ENCODE measurements at regions not wholly inside any gene's neighbourhood (a gene's known extent, or its start where the extent isn't known, plus 50 kb on each side); places are given as distances from the start of the nearest gene placed in this dataset.

GRCh38 chr14:62006116-62006731 is 244.0 kb downstream of the SNAPC1 start:
- no peak for DNase-seq (ENCODE audit: low read depth in 2 of 3, low spot score in 1 of 3)

GRCh38 chr14:62015243-62015642 is 253.0 kb downstream of the SNAPC1 start:
- no peak for DNase-seq (ENCODE audit: low read depth in 2 of 3, low spot score in 1 of 3)

DNA sequence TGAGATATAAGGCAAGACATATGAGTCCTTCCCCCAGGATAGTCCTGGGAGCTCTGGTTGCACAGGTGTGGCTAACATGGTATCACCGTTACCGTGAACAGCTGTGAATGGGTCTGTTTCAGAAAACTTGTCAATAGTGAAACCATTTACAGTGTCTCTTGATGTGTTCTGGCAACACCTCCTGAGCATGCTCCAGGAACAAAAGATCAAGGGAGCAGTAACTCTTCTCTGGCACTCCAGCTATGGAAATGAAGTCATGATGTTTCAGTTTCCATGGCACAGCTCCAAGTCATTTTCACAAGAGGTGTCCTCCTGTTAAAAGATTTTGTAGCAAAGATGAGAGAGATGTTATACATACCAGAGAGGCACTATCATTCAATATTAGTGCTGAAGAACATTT is 253.7 kb downstream of the SNAPC1 start:
- DNase-seq (ENCODE audit: low read depth in 2 of 3, low spot score in 1 of 3), result no peak

GRCh38 chr14:62017651-62018230 is 255.5 kb downstream of the SNAPC1 start:
- no peak for DNase-seq (ENCODE audit: low read depth in 2 of 3, low spot score in 1 of 3)

GRCh38 chr14:62018606-62019005 is 256.4 kb downstream of the SNAPC1 start:
- no peak for DNase-seq (ENCODE audit: low read depth in 2 of 3, low spot score in 1 of 3)

DNA sequence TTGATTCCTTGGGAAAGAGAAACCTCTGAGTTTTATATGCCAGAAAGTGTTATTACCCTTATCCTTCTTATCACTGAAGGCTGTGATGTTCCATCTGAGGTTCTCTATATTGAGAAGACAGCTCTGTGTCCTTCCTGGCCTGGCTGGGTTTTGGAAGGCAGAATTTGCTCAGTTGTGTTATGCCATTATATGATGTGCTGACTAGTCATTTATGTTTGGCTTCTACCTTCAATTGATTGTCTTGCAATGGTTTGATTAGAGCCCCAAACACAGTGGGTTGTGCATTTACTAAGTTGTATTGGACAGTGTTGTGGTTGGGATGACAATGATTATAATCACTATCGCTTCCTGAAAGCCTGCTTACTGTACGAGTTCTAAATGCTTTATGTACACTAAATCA is 265.7 kb downstream of the SNAPC1 start:
- DNase-seq (ENCODE audit: low read depth in 2 of 3, low spot score in 1 of 3), result no peak

DNA sequence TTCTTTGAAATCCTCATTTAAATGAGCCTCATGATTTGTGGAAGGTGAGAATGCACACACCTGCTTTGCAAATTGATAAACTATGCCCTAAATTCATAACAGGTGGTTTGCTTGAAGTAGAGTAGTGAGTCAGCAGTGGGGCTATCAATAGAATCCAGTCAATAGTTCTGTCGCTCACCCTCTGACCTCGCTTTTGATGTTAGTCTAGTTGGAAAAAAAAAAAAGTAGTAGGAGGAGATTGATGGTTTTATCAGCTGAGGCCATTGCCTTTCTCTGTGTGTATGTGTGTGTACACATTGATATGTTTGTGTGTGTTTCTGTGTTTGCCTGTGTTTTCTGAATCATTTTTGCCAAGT is 267.3 kb downstream of the SNAPC1 start:
- DNase-seq (ENCODE audit: low read depth in 2 of 3, low spot score in 1 of 3), result no peak

DNA sequence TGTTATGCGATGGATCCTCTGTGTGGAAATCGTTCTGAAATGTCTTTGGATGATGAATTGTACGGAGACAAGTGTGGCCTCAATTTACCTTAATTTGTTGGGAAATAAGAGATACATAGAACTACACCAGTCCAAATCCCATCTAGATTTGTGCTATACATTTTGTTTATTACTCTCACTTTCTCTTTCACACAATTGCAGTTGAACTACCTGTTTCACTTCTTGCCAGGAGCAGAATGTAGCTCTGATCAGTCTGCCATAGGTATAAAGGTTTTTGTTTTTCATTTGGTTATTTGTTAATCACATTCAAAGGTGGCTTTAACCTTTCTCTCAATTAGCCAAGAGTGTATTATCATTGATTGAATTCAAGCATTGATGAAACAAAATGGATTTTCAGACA is 268.2 kb downstream of the SNAPC1 start:
- no peak for DNase-seq (ENCODE audit: low read depth in 2 of 3, low spot score in 1 of 3)

DNA sequence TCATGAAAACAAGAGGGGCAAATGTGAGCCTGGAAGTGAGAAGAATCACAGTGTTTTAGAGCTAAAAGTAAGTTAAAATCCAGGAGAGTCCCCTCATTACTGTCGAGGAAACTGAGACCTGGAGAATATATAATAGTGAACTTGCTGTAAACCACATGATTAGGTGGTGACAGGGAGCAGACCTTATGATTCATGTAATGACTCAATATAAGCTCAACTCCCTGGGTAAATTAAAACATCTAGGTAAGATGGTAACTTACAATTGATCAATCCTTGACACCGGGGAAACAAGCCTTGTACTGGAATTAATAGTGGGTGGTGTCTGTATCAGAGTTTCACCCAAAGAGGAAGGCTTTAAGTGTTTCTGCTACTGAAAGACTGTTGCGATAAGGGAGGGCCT is 269.3 kb downstream of the SNAPC1 start:
- no peak for DNase-seq (ENCODE audit: low read depth in 2 of 3, low spot score in 1 of 3)

DNA sequence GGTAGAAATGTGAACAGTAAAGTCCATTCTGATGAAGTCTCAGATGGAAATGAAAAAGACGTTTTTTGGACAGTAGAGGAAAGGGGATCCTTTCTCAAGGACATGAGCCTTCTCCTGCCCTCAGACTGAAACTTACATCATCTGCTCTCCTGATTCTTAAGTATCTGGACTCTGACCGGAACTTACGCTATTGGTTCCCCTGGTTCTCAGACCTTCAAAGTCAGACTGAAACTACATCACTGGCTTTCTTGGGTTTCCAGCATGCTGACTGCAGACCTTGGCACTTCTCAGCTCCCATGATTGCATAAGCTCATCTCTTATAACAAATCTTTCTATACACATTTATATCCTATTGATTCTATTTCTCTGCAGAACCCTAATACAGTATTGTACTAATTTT is 291.0 kb downstream of the SNAPC1 start:
- DNase-seq (ENCODE audit: low read depth in 2 of 3, low spot score in 1 of 3), result no peak

DNA sequence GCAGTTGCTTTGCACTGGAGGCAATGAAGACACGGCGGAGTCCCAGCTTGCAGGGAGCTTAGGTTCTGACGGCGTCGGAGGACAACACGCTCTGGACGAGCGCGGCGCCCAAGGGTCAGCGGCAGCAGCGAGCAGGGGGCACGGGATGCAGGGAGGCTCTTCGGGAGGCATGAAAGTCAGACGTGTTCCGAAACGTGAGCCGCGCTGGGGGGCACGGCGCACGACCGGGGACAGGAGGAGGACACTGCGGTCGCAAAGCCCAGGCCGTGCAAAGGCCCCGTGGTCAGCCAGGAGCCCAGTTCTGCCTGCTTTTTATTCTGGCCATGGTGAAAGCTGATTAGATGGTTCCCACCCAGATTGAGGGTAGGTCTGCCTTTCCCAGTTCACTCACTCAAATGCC is 294.6 kb downstream of the SNAPC1 start:
- no peak for DNase-seq (ENCODE audit: low read depth in 2 of 3, low spot score in 1 of 3)

DNA sequence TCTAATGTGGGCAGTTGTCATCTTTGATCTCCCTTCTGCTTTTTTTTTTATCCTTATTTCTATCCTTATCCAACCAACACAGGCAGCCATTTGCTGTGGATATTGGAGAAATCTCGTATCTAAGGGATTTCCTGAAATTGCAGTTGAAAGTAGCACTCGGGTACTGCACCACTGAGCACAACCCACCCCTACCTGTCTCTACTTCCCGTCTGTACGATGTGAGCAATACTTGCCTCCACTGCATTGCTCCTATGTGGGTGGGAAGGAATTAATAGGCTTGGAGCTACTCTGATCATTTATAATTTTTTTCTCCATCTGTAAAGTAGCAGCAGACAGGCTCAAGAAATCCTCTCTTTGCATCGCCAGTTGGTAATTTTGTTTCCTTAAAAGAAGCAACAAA is 300.4 kb downstream of the SNAPC1 start:
- no peak for DNase-seq (ENCODE audit: low read depth in 2 of 3, low spot score in 1 of 3)

- no peak for DNase-seq (ENCODE audit: low read depth in 2 of 3, low spot score in 1 of 3)
Measured at GRCh38 chr14:62064751-62065323, 302.6 kb downstream of the SNAPC1 start.

DNA sequence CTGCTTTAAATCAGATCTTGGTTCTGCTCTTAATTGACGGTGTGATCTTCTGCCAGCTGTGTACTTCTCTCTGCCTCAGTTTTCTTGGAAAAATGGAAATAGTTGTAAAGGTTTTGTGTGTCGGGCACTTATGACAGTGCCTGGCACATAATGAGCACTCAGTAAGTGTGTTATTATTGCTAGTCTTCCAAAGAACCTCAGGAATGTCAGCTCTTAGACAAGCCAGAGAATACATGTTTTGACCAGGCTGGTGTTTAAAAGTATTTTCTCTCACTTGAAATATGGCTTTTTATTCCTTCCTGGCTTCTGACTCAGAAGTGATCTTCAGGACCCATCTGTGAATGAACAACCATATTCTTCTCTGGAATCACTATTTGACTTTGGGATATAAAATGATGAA is 304.1 kb downstream of the SNAPC1 start:
- no peak for DNase-seq (ENCODE audit: low read depth in 2 of 3, low spot score in 1 of 3)

GRCh38 chr14:62071039-62071438 is 308.8 kb downstream of the SNAPC1 start:
- no peak for DNase-seq (ENCODE audit: low read depth in 2 of 3, low spot score in 1 of 3)

DNA sequence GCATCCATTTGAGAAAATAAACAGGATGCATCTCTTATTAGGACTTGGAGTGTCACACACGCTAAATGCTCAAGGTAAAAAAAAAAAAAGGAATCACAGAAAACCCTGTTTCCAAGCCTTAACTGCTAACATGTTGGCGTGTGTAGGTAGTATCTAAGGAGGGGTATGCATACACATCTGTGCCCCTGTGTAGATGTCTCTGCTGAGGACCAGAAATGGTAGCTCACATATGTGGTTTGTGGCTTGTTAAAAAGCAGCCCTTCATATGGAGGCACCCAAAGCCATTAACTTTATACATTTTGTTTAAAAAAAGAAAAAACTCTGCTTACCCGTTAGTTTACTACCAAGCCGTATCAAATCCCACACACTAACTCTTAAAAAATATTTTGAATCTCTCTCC is 314.1 kb downstream of the SNAPC1 start:
- no peak for DNase-seq (ENCODE audit: low read depth in 2 of 3, low spot score in 1 of 3)

DNA sequence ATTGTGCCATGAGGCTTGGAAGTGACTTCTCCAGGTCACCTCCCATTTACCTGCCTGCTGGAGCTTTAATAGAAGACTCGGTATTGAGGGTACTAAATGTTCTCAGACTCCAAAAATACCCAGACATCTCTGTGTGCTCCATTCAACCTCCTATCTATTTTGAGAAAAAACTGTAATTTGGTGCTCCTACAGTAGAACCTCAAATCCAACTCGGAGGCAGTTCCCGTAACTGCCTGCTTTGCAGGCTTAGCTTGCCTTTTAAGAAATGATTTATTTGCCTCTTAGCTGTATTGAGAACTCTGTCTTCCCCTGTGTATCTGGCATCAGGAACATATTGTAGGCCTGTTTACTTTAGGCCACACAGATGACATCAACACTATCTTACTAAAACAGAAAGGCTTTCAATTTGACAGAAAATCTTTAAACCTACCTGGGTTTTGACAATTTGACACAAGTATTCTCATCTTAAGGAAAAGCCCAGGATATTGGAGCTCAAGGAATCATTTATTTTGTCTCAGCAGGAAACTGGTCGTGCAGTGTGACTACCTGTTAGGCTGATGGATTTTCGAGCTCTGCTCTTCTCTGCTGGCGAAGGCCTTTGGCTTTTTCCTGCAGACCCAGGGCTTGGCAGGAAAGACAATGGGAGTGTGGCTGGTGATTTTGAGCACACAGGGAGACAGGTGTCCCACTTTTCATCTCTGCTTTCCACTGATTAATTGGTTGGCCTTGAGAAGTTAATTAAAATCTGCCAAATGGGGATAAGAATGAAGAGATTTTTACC is 314.8 kb downstream of the SNAPC1 start:
- DNase-seq (ENCODE audit: low read depth in 2 of 3, low spot score in 1 of 3), result no peak

GRCh38 chr14:62077676-62078261 is 315.5 kb downstream of the SNAPC1 start:
- DNase-seq (ENCODE audit: low read depth in 2 of 3, low spot score in 1 of 3), result no peak

- DNase-seq (ENCODE audit: low read depth in 2 of 3, low spot score in 1 of 3), result no peak
Measured at GRCh38 chr14:62079038-62079437, 316.8 kb downstream of the SNAPC1 start.

DNA sequence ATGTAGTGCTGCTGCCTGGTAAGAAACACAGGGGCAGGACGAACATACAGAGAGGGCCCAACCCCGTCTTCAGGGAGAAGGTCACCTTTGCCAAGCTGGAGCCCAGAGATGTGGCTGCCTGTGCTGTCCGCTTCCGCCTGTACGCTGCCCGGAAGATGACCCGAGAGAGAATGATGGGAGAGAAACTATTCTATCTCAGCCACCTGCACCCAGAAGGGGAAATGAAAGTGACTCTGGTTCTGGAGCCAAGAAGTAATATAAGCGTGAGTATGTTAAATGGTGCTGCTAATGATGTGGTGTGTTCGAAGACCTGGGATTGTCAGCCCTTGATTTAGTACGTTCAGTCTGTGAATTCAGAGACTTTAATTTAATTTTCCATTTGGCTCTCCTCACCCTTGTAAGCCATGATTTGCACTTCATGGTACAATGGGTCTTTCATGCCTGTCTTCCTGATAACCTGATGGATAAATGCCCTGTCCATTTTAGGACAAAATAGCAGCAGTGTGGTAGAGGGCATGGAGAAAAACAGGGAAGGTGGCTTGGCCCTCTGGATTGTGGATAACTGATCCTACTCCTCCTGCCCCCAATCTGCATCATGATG is 318.9 kb downstream of the SNAPC1 start:
- no peak for DNase-seq (ENCODE audit: low read depth in 2 of 3, low spot score in 1 of 3)

DNA sequence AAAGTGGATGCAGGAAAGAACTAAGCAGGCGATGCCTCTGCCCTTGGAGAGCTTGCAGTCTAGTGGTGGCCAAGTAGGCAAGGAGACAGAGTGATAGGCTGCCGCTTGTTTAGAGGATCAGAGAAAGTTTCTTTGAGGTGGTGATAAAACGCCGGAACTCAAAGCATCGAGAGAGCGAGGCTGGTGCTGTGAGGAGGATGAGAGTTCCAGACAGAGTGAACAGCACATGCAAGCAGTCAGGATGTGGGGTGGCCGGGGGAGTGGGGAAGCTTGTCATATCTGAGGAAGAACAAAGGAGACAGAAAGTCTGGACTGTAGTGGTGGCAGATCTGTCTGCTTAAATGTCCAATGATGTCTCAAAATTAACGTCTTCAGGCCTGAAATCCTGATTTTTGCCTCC is 319.7 kb downstream of the SNAPC1 start:
- DNase-seq (ENCODE audit: low read depth in 2 of 3, low spot score in 1 of 3), result no peak

DNA sequence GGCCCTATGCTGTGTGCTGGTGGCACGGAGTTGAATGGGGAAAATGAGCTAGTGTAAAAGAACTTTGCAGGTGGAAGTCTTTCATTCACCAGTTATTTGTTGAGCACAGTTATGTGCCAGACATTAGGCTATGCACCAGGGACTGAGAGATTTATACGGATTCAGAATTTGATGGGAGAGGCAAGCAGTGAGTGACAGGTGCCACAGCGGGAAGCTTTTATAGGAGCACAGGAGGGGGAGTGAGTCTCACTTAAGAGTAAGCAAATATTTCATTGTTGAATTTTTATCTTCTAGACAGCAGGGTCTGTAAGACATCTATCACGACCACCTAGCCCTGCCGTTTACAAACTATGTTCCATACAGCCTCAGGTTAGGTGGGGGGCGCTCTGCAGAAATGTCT is 320.6 kb downstream of the SNAPC1 start:
- no peak for DNase-seq (ENCODE audit: low read depth in 2 of 3, low spot score in 1 of 3)

All from stimulated activated CD4-positive, alpha-beta T cell treated with anti-CD3 and anti-CD28 coated beads, Interleukin-12 subunit alpha, Interleukin-12 subunit beta, amount 100 ng/mL, for 48 hours (primary cell).